Neural progenitor cell (in vitro differentiated cells): ENCODE measurements at regions not wholly inside any gene's neighbourhood (a gene's known extent, or its start where the extent isn't known, plus 50 kb on each side); places are given as distances from the start of the nearest gene placed in this dataset.

Source experiments
- EZH2 ChIP-seq: fragments of 200-600 bp; sonication (generic); IDR thresholded peaks from 2 replicates; pipeline ENCODE4 v1.6.1; 2017; ENCODE audit warnings: antibody characterized with exemption, mild to moderate bottlenecking, moderate library complexity
- TF ChIP-seq, protein P1 (sequence below): fragments of 200-600 bp; sonication (generic); IDR thresholded peaks from 2 replicates; pipeline ENCODE4 v1.5.1; 2017; ENCODE audit warnings: antibody characterized with exemption, mild to moderate bottlenecking

DNA sequence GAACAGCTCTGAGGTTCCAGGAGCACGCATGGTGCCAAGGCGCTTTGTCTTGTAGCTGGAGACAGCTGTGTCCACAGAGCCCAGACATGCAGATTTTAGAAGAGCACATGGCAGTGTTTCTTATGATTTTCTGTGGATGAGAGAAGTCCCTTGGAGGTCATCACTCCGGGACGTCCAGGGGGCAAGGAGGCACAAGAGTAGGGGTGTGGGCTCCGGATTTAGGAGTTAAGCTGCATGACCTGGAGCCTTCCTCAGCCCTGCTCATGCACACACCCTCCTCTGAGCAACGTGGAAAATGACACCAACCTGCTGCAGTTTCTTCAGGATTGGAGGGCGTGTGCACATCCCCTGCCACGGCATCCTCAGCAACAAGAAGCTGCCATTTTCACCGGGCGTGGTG, 1286.7 kb downstream of the TBC1D22A start:
- TF ChIP-seq, protein P1, sequence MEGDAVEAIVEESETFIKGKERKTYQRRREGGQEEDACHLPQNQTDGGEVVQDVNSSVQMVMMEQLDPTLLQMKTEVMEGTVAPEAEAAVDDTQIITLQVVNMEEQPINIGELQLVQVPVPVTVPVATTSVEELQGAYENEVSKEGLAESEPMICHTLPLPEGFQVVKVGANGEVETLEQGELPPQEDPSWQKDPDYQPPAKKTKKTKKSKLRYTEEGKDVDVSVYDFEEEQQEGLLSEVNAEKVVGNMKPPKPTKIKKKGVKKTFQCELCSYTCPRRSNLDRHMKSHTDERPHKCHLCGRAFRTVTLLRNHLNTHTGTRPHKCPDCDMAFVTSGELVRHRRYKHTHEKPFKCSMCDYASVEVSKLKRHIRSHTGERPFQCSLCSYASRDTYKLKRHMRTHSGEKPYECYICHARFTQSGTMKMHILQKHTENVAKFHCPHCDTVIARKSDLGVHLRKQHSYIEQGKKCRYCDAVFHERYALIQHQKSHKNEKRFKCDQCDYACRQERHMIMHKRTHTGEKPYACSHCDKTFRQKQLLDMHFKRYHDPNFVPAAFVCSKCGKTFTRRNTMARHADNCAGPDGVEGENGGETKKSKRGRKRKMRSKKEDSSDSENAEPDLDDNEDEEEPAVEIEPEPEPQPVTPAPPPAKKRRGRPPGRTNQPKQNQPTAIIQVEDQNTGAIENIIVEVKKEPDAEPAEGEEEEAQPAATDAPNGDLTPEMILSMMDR, result no peak
- no peak for TF ChIP-seq EZH2
